ENCODE measurements at regions not wholly inside any gene's neighbourhood (a gene's known extent, or its start where the extent isn't known, plus 50 kb on each side); places are given as distances from the start of the nearest gene placed in this dataset.

DNA sequence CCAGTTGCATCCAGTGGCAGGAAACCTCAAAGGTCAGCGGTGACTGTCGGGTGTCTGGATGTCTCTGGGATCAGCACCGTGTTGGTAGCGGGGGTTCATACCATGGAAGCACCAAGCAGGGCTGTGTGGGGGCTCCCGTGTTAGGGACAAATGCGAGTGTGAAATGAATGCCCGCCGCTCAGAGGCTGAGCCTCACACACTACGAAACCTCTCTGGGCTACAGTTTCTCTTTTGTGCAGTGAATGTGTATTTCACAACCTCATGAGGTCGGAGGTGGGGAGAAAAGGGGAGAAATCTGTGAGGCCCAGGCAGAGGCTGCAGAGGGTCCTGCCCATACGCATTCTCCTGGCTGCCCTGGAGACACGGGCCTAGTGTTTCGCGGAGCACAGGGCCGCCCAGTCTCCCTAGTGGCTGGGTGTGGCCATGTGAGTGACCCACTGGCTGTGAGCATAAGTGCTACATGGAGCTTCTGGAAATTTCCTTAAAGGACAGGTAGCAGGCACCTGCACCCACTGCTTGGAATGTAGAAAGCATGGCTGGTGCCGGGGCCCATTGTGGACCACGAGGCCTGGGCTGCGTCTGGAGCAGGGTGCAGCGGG is 138.0 kb upstream of the GLI2 start:
- in situ Hi-C loops (cut with HindIII; ENCODE audit: low pct_ligation_motif_present, low pct_unique_long_range_greater_than_20kb, low sequenced_read_pairs) = no loop called here
- DNase-seq = no peak

DNA sequence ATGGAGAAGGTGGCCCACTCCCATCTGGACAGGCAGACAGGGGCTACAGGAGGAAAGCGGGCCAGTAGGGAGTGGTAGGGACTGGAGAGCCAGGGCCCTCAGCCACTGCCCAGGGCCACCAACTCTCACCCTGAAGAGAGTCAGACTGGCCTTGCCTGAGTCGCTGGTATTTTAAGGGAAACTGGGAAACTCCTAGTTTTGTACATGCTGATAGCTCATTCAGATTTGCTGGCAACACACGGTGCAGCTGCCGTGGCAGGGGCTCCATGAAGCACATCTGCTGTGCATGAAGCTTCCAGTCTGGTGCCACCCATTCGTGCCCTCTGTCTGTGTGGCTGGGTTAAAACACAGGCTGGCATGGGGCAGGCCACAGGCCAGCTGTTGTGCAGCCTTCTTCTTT is 137.3 kb upstream of the GLI2 start:
- no peak for DNase-seq
- in situ Hi-C loops (cut with HindIII; ENCODE audit: low pct_ligation_motif_present, low pct_unique_long_range_greater_than_20kb, low sequenced_read_pairs) = no loop called here

DNA sequence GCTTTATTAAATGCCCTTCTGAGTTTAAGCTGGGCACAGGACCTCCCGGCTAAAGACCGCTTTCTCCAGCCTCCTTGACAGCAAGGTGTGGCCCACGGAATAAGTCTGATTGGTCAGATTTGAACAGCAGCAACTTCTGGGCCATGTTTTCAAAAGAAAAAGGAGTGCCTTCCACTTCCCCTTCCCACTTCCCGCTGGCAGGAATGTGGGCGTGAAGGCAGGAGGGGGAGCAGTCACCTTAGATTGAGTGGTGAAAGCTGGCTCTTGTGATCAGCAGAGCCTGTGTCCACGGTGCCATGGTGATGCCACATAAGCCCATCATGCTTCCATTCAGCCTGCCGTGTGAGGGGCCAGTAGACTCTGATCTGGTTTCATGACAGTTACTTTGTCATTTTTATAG is 136.6 kb upstream of the GLI2 start:
- in situ Hi-C loops (cut with HindIII; ENCODE audit: low pct_ligation_motif_present, low pct_unique_long_range_greater_than_20kb, low sequenced_read_pairs) = no loop called here
- no peak for DNase-seq

DNA sequence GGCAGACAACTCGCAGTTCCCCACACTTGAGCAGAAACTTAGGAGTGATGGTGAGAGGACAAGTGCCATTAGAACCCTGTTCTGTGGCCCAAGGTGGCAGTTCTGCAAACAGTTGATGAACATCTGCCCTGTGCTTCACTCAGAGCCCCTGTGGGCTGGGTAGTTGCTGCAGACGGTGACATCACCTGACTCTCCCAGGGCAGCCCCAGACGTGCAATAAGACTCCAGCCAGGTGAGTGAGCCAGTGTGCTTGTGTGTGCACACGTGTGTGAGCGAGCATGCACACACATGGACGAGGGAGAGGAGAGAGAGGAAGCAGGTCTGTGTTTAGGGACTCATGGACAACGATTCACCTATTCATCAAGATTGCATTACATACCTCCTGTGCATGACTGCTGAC is 136.0 kb upstream of the GLI2 start:
- in situ Hi-C loops (cut with HindIII; ENCODE audit: low pct_ligation_motif_present, low pct_unique_long_range_greater_than_20kb, low sequenced_read_pairs) = no loop called here
- DNase-seq = no peak

DNA sequence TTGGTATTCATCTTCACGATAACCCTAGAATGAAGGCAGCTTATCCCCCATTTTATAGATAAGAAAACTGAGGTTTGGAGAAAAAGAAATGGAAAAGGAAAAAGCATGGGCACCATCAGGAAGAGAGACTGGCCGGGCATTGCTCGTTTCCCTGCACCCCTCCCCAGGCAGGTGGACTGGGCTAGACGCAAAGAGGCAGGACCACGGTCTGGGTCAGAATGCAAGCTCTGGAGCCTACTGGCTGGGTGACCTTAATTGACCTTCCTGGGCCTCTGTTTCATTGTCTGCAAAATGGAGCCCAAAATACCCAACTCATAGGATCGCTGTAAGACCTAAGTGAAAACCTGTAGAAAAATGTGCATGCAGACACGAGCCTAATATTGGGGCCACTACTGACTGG is 135.3 kb upstream of the GLI2 start:
- in situ Hi-C loops (cut with HindIII; ENCODE audit: low pct_ligation_motif_present, low pct_unique_long_range_greater_than_20kb, low sequenced_read_pairs) = no loop called here
- DNase-seq = no peak

DNA sequence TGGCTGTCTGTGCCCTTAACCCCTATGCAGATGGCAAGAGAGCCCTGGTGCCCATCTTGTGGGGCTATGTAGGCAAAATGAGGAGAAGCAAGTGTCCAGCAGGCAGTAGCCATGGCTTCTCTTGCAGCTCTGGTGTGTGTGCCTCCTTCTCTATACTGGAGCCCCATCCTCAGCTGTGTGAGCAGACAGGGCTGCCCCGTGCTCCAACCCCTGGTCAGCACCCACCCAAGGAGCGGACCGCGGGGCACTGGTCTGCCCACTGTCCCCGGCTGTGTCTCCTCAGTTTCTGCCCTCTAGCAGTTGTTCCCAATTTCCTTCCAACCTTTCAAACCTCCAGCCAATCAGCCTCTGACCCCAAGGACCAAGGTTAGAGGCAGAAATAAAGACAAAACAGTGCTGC is 134.9 kb upstream of the GLI2 start:
- DNase-seq = no peak

DNA sequence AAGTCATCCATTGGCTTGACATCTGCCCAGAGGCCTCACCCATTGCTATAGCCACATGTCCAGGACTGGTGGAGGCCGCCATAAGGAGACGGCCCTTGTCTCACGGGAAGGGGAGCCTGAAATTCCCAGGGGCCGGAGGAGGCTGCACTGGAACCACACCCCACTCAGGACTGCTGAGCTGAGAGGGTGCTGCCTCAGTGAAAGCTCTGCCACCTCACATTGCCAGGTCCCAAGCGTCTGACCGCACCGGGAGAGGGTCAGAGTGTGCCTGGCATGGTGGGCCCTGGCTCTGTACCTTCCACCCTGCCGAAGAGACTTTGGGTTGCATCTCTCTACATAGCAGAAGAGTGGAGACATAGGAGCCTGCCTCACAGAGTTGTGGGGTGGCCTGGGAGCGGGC is 134.1 kb upstream of the GLI2 start:
- DNase-seq = no peak
- in situ Hi-C loops (cut with HindIII; ENCODE audit: low pct_ligation_motif_present, low pct_unique_long_range_greater_than_20kb, low sequenced_read_pairs) = no loop called here

More for the DNA sequence above, 134.9 kb upstream of the GLI2 start:
- in situ Hi-C loops (cut with HindIII; ENCODE audit: low pct_ligation_motif_present, low pct_unique_long_range_greater_than_20kb, low sequenced_read_pairs) = no loop called here

DNA sequence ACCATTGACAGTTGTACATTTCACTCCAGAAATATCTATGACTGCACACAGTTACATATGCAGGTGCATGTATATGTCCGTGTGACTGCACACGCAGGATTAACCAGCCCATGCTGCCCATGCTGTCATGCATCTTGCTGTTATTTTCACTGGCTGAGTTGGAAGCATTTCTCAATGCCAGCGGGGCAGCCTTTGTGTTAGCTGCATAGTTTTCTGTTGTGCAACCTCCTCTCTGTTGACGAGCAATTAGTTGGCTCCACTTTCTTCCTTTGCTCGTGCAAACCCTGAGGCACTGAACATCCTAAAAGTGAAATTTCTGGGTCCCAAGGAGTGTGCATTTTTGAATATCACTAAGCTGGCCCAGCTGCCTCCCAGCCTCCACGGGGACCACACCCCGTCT is 133.4 kb upstream of the GLI2 start:
- no peak for DNase-seq
- in situ Hi-C loops (cut with HindIII; ENCODE audit: low pct_ligation_motif_present, low pct_unique_long_range_greater_than_20kb, low sequenced_read_pairs) = no loop called here

DNA sequence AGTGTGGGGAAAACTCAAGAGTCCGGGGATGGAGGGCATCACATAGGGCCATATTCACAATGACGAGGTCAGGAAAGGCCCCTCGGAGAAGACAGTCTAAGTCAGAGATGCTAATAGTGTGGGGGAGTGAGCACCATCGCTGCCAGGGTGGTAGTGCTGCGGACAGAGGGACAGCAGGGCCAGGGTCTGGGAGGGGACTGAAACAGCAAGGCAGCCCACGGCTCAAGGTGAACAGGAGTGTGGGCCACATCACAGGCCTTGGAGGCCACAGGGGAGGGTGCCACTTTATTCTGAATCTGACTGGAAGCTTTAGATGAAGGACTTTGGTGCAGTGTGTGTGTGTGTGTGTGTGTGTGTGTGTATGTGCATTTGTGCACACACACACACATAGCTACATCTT is 130.9 kb upstream of the GLI2 start:
- DNase-seq = no peak
- in situ Hi-C loops (cut with HindIII; ENCODE audit: low pct_ligation_motif_present, low pct_unique_long_range_greater_than_20kb, low sequenced_read_pairs) = no loop called here

DNA sequence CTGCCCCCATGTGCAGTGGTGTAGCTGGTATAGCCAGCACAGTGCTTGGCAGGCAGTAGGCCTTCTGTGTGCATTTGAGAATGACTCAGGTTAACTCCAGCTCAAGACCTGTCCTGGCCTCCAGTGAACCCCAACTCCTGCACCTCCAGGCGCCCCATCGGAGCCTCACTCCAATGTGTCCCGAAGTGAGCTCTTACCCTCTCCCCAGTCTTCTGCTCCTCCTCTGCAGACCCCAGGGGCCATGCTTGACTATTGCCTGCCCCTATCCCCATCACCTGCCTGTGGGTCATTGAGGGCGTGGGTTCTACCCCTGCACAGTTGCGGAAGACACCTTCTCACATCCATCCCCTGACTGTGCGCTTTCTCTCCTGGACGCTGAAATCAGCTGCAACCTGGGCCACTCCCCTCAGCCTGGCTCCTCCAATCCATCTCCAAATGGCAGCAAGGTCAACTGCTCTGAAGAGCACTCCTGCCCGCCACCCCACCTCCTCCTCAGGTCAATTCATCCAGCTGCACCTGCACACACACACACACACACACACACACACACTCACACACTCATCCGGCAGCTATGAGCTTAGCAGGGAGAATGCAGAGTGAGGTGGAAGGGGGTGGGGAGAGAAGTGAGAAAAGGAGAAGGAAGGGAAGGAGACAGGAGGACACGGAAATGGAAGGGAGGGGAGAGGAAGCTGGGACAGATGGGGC is 130.3 kb upstream of the GLI2 start:
- DNase-seq = no peak
- in situ Hi-C loops (cut with HindIII; ENCODE audit: low pct_ligation_motif_present, low pct_unique_long_range_greater_than_20kb, low sequenced_read_pairs) = no loop called here

DNA sequence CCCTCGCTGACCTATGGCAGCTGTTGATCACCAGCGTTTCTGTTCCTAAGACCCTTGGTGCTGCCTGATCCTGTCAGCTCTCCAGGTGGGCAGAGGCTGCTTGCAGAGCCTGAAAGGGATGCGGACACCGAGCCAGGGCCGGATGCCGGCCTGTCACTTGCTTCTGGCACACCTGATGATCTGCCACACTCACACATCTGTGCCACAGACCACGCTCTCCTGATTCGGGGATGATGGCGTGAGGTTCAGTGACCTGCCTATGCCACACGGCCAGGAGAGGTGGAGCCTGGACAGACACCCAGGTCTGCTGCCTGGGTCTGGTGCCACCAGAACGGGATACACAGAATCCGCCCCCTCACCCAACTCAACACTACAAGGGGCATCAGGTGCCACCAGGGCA is 129.4 kb upstream of the GLI2 start:
- no peak for DNase-seq
- in situ Hi-C loops (cut with HindIII; ENCODE audit: low pct_ligation_motif_present, low pct_unique_long_range_greater_than_20kb, low sequenced_read_pairs) = no loop called here

DNA sequence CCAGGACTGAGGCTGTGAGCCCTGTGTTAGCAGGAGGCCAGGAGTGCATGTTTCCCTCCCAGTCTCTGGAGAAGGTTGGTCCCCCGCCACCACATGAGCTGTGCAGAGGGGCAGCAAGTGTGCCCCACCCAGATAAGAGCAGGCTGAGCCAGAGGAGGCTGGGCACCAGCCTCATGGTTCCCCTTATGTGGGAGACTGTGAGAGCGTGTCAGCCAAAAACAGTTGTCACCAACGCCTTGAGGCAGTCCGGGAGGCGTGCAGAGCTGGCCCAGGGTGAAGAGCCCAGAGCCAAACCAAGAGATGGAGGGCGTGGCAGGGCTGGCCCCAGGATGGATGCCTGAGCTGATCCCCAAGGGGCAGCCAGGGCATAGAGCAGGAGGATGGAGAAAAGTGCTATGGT is 128.7 kb upstream of the GLI2 start:
- DNase-seq = no peak
- in situ Hi-C loops (cut with HindIII; ENCODE audit: low pct_ligation_motif_present, low pct_unique_long_range_greater_than_20kb, low sequenced_read_pairs) = no loop called here

DNA sequence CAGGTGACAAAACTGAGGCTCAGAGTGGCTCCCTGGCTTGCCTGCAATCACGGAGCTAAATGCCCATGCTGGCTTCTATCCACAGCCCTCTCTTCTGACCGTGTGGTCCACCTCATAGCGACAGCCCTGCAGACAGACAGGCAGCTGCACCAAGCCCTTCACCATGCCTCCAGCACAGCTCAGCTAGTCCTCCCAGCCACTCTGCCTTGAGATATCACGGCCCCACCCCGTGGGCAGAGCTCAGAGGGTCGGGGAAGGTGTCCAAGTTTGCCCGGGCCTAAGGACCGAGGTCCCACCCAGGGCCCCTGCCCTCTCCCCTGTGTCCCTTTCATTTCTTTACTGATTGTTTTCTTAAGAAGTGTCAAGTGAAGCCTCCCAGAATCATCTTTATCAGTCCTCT is 128.2 kb upstream of the GLI2 start:
- in situ Hi-C loops (cut with HindIII; ENCODE audit: low pct_ligation_motif_present, low pct_unique_long_range_greater_than_20kb, low sequenced_read_pairs) = no loop called here
- DNase-seq = no peak

DNA sequence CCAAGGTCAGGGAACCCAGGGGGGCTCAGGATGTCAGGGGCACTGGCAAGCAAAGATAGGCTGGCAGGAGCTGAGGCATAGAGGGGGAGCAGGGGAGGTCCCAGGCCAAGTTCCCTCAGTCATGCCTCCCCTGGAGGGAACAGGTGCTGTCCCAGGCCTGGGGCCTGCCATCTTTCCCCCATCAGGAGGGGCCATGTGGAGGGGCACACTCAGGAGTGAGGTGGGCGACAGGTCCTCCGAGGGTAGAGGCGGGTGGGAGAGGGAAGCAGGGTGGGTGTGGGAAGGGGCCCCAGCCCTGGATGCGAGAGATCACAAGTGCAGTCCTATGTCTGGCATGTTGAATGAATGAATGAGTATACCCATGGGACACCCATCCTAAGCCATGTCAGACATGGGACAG is 127.7 kb upstream of the GLI2 start:
- in situ Hi-C loops (cut with HindIII; ENCODE audit: low pct_ligation_motif_present, low pct_unique_long_range_greater_than_20kb, low sequenced_read_pairs) = no loop called here
- no peak for DNase-seq

DNA sequence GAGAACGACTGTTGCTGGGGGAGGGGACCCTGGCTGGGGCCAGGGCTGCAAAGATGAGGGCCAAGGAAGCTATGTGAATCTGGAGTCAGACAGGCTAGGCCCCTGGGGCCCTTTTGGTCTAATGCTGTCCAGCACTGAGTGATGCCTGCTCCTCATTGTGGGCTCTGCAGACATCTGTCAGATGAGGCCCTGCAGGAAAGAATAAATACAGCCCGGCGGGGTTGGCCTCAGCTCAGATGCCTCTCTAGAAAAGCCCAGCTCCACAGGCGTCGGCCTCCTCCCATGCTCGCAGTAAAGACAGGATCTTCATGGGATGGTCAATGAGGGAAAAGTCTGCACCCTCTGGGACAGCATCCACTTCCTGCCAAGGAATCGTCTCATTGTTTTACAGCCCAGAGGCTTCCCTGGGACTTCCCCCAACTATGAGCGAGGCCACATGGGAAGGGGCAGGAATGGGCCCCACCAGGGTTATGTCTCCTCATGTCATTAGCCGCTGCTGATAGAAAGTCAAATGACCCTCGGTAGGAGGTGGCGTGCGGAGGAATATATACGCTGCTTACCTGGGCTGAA is 125.8 kb upstream of the GLI2 start:
- in situ Hi-C loops (cut with HindIII; ENCODE audit: low pct_ligation_motif_present, low pct_unique_long_range_greater_than_20kb, low sequenced_read_pairs) = no loop called here

DNA sequence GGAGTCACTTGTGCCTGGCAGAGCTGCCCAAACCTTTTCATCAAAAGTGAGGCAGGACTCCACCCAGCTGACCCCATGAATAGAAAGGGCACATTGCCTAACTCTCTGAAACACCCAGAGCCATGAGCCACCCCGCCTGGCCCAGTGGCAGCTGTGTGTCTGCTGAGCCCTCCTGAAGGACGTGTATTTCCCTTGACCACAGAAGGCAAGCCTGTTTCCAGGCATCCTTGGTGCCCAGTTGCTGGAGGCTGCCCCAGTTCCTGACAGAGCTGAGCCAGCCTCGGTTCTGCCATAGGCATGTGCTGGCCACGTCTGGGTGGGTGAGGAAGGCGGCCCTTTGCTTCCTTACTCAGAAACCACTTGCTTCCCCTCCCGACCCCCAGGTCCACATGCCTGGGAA is 124.7 kb upstream of the GLI2 start:
- DNase-seq = no peak
- in situ Hi-C loops (cut with HindIII; ENCODE audit: low pct_ligation_motif_present, low pct_unique_long_range_greater_than_20kb, low sequenced_read_pairs) = no loop called here

More for the DNA sequence above, 125.8 kb upstream of the GLI2 start:
- DNase-seq = no peak

DNA sequence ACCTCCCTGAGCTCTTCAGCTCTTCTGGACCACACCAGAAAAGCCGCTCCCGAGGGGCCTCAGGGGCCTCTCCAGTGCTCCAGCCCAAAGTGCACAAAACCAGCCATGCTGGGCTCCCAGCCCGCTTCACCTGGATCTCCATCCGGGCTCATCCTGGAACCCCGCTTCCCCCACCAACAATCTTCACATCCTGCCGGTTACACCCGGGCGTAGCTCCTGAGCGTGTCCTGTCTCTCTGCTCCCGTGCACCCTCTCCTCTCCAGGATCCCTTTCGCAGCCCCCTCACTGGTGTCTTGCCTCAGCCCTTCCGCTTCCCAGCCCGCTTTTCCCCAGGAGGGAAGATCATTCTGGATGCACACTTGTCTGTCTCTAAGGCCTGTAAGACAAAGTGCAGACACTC is 123.7 kb upstream of the GLI2 start:
- DNase-seq = no peak
- in situ Hi-C loops (cut with HindIII; ENCODE audit: low pct_ligation_motif_present, low pct_unique_long_range_greater_than_20kb, low sequenced_read_pairs) = no loop called here

DNA sequence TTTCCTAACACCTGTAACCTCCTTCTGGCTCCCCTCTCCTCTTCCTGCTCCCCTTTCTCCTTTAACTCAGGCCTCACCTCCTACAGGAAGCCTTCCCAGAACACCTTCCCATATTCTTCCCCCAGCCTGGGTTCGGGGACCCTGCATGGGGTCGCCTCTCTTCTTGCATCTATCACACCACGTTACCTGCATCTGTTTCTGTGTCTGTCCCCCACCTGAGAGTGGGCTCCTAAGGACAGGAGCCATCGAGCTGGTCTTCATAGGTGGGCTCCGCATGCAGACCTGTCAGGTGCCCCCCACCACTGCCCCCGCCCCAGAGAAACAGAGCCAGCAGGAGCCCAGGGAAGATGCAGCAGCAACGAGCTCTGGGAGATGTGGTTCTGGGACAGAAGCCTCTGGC is 123.2 kb upstream of the GLI2 start:
- in situ Hi-C loops (cut with HindIII; ENCODE audit: low pct_ligation_motif_present, low pct_unique_long_range_greater_than_20kb, low sequenced_read_pairs) = no loop called here
- DNase-seq = no peak

DNA sequence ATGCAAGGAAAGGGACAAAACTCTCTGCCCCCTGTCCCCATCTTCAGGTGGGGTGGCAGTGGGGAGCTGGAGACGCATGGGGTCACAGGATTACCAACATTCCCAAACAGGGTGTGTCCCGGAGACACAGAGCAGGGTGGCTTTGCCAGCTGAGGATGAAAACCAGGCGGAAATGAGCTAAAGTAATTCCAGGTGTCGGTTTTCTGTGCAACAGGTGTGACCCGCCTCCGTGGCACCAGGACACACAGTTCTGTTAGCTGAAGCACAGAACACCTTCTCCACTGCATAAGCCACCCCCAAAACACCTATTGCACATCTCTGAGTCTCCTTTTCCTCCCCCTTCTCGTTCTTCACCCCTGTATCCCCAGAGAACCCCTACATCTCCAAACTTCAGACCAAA is 122.7 kb upstream of the GLI2 start:
- in situ Hi-C loops (cut with HindIII; ENCODE audit: low pct_ligation_motif_present, low pct_unique_long_range_greater_than_20kb, low sequenced_read_pairs) = no loop called here
- DNase-seq = no peak
